Smooth muscle cell (in vitro differentiated cells): ENCODE measurements at regions not wholly inside any gene's neighbourhood (a gene's known extent, or its start where the extent isn't known, plus 50 kb on each side); places are given as distances from the start of the nearest gene placed in this dataset.

Experiments
- DNase-seq: peaks from one replicate; lab custom pipeline; 2025; ENCODE audit not compliant: unreplicated experiment; lab: John Stamatoyannopoulos, UW
- H2AFZ ChIP-seq: fragments of 200-600 bp; sonication (generic); 2 replicates; pipeline ENCODE4 v1.6.0; 2016; ENCODE audit warnings: antibody characterized with exemption, low read depth, mild to moderate bottlenecking
- H3F3A ChIP-seq: fragments of 200-600 bp; sonication (generic); 2 replicates; pipeline ENCODE4 v1.6.0; 2017; ENCODE audit warnings: antibody characterized with exemption, low read depth
- H3K27ac ChIP-seq: fragments of 200-600 bp; sonication (generic); 2 replicates; pipeline ENCODE4 v1.5.1; 2016; ENCODE audit warnings: low read depth, mild to moderate bottlenecking
- H3K27me3 ChIP-seq: fragments of 200-600 bp; sonication (generic); 2 replicates; pipeline ENCODE4 v1.6.1; 2016; ENCODE audit warnings: low read depth, mild to moderate bottlenecking
- H3K36me3 ChIP-seq: fragments of 200-600 bp; sonication (generic); 2 replicates; pipeline ENCODE4 v1.5.1; 2016; ENCODE audit warnings: low read depth
- H3K4me1 ChIP-seq: fragments of 200-600 bp; sonication (generic); 2 replicates; pipeline ENCODE4 v1.5.1; 2016; ENCODE audit warnings: low read depth
- H3K4me2 ChIP-seq: fragments of 200-600 bp; sonication (generic); 2 replicates; pipeline ENCODE4 v1.6.0; 2016; ENCODE audit warnings: mild to moderate bottlenecking
- H3K4me3 ChIP-seq: fragments of 200-600 bp; sonication (generic); 2 replicates; pipeline ENCODE4 v1.5.1; 2016; ENCODE audit warnings: mild to moderate bottlenecking
- H3K79me2 ChIP-seq: fragments of 200-600 bp; sonication (generic); 2 replicates; pipeline ENCODE4 v1.6.0; 2016; ENCODE audit warnings: low read depth, mild to moderate bottlenecking
- H3K9ac ChIP-seq: fragments of 200-600 bp; sonication (generic); 2 replicates; pipeline ENCODE4 v1.6.0; 2016; ENCODE audit warnings: low read depth
- H3K9me3 ChIP-seq: fragments of 200-600 bp; sonication (generic); replicated peaks from 2 replicates; pipeline ENCODE4 v1.5.1; 2016; ENCODE audit warnings: low read depth
- H4K20me1 ChIP-seq: fragments of 200-600 bp; sonication (generic); 2 replicates; pipeline ENCODE4 v1.6.0; 2016; ENCODE audit warnings: low read depth
- CTCF ChIP-seq: fragments of 200-600 bp; sonication (generic); IDR thresholded peaks from 2 replicates; pipeline ENCODE4 v1.5.1; 2017; ENCODE audit warnings: borderline replicate concordance, mild to moderate bottlenecking, antibody characterized with exemption; ENCODE audit not compliant: insufficient read depth, poor library complexity, severe bottlenecking
- WGBS: methylation state at CpG from one replicate; pipeline ENCODE4 v1.1.7; 2016; ENCODE audit warnings: low lambda C conversion rate; 5-methylcytosine and 5-hydroxymethylcytosine counted together

GRCh38 chr15:97561529-97561928 is 399.0 kb upstream of the ARRDC4 start:
- H3K4me1 ChIP-seq = no peaks in the 10 kb centered on the region
- H3F3A ChIP-seq = no peaks in the 10 kb centered on the region
- H2AFZ ChIP-seq = no peak overlapping the region
- no peaks in the 10 kb centered on the region for H4K20me1 ChIP-seq
- 87% methylated on average over 2 of the region's 2 CpGs for WGBS
- no peak overlapping the region for H3K4me3 ChIP-seq
- no peak for TF ChIP-seq CTCF
- H3K27ac ChIP-seq = no peak overlapping the region
- H3K79me2 ChIP-seq = no peaks in the 10 kb centered on the region
- no peaks in the 10 kb centered on the region for H3K9me3 ChIP-seq
- DNase-seq = no peak
- H3K27me3 ChIP-seq = no peaks in the 10 kb centered on the region
- no peak overlapping the region for H3K9ac ChIP-seq
- H3K36me3 ChIP-seq = no peaks in the 10 kb centered on the region
- H3K4me2 ChIP-seq = no peak overlapping the region

- H3K9ac ChIP-seq = no peak overlapping the region
- WGBS = 86% methylated on average over 3 of the region's 3 CpGs
- H3K27me3 ChIP-seq = no peaks in the 10 kb centered on the region
- H2AFZ ChIP-seq = no peak overlapping the region
- H3K4me1 ChIP-seq = no peaks in the 10 kb centered on the region
- H3K36me3 ChIP-seq = no peaks in the 10 kb centered on the region
- H4K20me1 ChIP-seq = no peaks in the 10 kb centered on the region
- no peak for TF ChIP-seq CTCF
- H3K79me2 ChIP-seq = no peaks in the 10 kb centered on the region
- H3K9me3 ChIP-seq = no peaks in the 10 kb centered on the region
- H3K4me2 ChIP-seq = no peak overlapping the region
- no peaks in the 10 kb centered on the region for H3F3A ChIP-seq
- no peak for DNase-seq
- no peak overlapping the region for H3K4me3 ChIP-seq
- H3K27ac ChIP-seq = no peak overlapping the region
These were observed 397.0 kb upstream of the ARRDC4 start for GRCh38 chr15:97563516-97563915.

- Histone ChIP-seq H3K27me3 (no peaks in the 10 kb centered on the region), H3K4me1 (no peaks in the 10 kb centered on the region), H3K9me3 (no peaks in the 10 kb centered on the region), H3K79me2 (no peaks in the 10 kb centered on the region), H3K4me3 (no peak overlapping the region), H3K4me2 (no peak overlapping the region), H3K27ac (no peak overlapping the region), H3K36me3 (no peaks in the 10 kb centered on the region), H3K9ac (no peak overlapping the region), H2AFZ (no peak overlapping the region), H3F3A (no peaks in the 10 kb centered on the region), H4K20me1 (no peaks in the 10 kb centered on the region)
- no peak for TF ChIP-seq CTCF
- DNase-seq = no peak
These were observed 393.5 kb upstream of the ARRDC4 start for GRCh38 chr15:97566961-97567360.

- 87% methylated on average over 1 of the region's 1 CpG for WGBS
- TF ChIP-seq CTCF = no peak
- Histone ChIP-seq H3K27me3 (no peaks in the 10 kb centered on the region), H3K4me2 (no peak overlapping the region), H3K4me3 (no peak overlapping the region), H4K20me1 (no peaks in the 10 kb centered on the region), H3K79me2 (no peaks in the 10 kb centered on the region), H3F3A (no peaks in the 10 kb centered on the region), H3K27ac (no peak overlapping the region), H3K36me3 (no peaks in the 10 kb centered on the region), H3K9me3 (no peaks in the 10 kb centered on the region), H3K9ac (no peak overlapping the region), H3K4me1 (no peaks in the 10 kb centered on the region), H2AFZ (no peak overlapping the region)
- DNase-seq = no peak
These were observed 393.1 kb upstream of the ARRDC4 start for GRCh38 chr15:97567411-97567810.
